Coronary artery (tissue), 2 donors: ENCODE measurements at regions not wholly inside any gene's neighbourhood (a gene's known extent, or its start where the extent isn't known, plus 50 kb on each side); places are given as distances from the start of the nearest gene placed in this dataset.

ENCODE experiments used
- DNase-seq: peaks from one replicate; pipeline ENCODE4 v3.0.0-alpha.2; 2017; ENCODE audit warnings: low spot score
- H3K27ac ChIP-seq, 2 donors: fragments of 200-600 bp; sonication (generic); one replicate each; pipeline ENCODE4 v1.5.1; 2016 to 2019
- H3K4me3 ChIP-seq: fragments of 200-600 bp; sonication (generic); 2 replicates; pipeline ENCODE4 v1.5.1; 2016; ENCODE audit warnings: mild to moderate bottlenecking, moderate library complexity
- TF ChIP-seq, protein P1 (sequence below): fragments of 200-600 bp; sonication (generic); IDR thresholded peaks from one replicate; pipeline ENCODE4 v1.5.1; 2019; ENCODE audit warnings: antibody characterized with exemption

- no peak overlapping the region for H3K4me3 ChIP-seq
- H3K27ac ChIP-seq, result no peak overlapping the region
- TF ChIP-seq, protein P1, sequence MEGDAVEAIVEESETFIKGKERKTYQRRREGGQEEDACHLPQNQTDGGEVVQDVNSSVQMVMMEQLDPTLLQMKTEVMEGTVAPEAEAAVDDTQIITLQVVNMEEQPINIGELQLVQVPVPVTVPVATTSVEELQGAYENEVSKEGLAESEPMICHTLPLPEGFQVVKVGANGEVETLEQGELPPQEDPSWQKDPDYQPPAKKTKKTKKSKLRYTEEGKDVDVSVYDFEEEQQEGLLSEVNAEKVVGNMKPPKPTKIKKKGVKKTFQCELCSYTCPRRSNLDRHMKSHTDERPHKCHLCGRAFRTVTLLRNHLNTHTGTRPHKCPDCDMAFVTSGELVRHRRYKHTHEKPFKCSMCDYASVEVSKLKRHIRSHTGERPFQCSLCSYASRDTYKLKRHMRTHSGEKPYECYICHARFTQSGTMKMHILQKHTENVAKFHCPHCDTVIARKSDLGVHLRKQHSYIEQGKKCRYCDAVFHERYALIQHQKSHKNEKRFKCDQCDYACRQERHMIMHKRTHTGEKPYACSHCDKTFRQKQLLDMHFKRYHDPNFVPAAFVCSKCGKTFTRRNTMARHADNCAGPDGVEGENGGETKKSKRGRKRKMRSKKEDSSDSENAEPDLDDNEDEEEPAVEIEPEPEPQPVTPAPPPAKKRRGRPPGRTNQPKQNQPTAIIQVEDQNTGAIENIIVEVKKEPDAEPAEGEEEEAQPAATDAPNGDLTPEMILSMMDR, result no peak
- DNase-seq, result no peak
Observed at GRCh38 chr7:67990003-67990402, 993.4 kb downstream of the TYW1 start.

DNA sequence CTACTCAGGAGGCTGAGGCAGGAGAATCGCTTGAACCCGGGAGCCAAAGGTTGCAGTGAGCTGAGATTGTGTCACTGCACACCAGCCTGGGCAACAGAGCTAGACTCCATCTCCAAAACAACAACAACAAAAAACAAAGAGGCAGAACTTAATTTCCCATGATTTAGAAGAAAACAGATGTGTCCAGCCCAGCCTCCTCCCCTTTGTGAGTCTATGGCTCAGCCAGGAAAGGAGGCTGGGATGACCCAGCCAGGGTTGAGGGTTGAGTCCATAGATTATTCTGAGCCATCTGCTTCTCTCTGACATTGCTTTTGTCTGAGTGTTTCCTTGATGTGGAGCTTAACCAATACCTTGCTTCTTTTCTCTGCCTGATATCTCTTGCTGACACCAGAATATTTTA lies 994.1 kb downstream of the TYW1 start:
- Histone ChIP-seq H3K4me3 (no peak overlapping the region), H3K27ac (no peak overlapping the region)
- TF ChIP-seq, protein P1, result no peak
- DNase-seq, result no peak

DNA sequence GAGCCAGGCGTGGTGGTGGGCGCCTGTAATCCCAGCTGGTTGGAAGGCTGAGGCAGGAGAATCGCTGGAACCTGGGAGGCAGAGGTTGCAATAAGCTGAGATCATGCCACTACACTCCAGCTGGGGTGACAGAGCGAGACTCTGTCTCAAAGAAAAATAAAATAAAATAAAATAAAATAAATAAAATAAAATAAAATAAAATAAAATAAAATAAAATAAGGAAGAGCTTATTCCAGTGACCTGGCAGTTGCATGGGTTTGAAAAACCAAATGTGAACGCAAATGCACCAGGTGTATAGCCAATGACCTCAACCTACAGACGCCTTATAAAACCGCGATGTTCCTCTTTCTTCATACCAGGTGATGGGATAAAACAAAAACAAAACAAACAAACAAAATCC lies 995.7 kb downstream of the TYW1 start:
- TF ChIP-seq, protein P1, result no peak
- no peak overlapping the region for H3K27ac ChIP-seq
- no peak overlapping the region for H3K4me3 ChIP-seq
- no peak for DNase-seq

DNA sequence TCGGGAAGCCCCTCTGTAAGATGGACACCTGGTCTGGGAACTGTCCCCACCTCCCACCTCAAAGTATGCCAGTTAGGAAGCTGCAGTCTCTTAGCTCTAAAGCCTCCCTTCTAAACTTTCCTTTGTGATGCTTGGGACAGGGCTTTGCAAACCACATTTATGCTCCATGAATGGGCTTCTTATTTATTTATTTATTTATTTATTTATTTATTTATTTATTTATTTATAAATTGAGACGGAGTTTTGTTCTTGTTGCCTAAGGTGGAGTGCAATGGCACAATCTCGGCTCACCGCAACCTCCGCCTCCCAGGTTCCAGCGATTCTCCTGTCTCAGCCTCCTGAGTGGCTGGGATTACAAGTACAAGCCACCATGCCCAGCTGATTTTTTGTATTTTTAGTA lies 1009.4 kb downstream of the TYW1 start:
- no peak for DNase-seq
- Histone ChIP-seq H3K4me3 (no peak overlapping the region), H3K27ac (no peak overlapping the region)
- TF ChIP-seq, protein P1, result no peak

- no peak overlapping the region for H3K27ac ChIP-seq
- TF ChIP-seq, protein P1, result no peak
- H3K4me3 ChIP-seq, result no peak overlapping the region
- no peak for DNase-seq
Observed at GRCh38 chr7:68006619-68007018, 1010.0 kb downstream of the TYW1 start.

GRCh38 chr7:68009716-68010115 lies 1013.1 kb downstream of the TYW1 start:
- no peak overlapping the region for H3K4me3 ChIP-seq
- no peak overlapping the region for H3K27ac ChIP-seq
- DNase-seq, result no peak
- TF ChIP-seq, protein P1, result no peak

DNA sequence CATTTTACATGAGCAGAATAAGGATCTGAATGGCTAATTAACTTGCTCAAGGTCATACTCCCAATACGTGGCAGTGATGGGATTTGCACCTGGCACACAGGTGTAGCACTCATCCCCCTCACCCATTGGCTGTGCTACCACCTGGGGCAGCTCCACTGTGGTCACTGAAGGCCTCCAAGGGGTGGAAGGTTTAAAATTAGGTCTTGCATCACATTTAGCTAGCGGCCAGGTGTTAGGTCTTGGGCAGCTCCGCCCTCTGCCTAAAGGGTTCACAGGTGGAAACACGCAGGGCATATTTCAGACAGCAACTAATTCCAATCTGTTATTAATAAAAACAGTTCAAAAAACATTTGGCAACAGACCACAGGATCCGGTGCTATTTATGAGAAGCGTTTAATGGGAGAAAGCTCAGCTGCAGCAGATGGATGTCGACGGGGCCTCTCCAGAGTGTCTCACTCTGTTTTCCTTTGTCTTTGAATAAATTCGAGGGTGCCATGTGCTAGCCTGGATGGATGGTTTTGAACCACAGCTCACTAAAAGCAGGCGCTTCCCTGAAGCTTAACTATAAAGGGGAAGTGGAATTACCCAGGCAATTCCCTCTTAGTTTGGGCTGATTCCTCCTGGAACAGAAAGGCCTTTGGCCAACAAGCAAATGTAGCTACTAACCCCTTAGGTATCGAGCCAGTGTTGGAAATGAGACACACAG lies 1017.6 kb downstream of the TYW1 start:
- H3K27ac ChIP-seq, result no peak overlapping the region
- no peak for DNase-seq
- H3K4me3 ChIP-seq, result no peak overlapping the region
- TF ChIP-seq, protein P1, result no peak
